Neural progenitor cell (in vitro differentiated cells): ENCODE measurements at regions not wholly inside any gene's neighbourhood (a gene's known extent, or its start where the extent isn't known, plus 50 kb on each side); places are given as distances from the start of the nearest gene placed in this dataset.

Source experiments
- EZH2 ChIP-seq: fragments of 200-600 bp; sonication (generic); IDR thresholded peaks from 2 replicates; pipeline ENCODE4 v1.6.1; 2017; ENCODE audit warnings: antibody characterized with exemption, mild to moderate bottlenecking, moderate library complexity
- TF ChIP-seq, protein P1 (sequence below): fragments of 200-600 bp; sonication (generic); IDR thresholded peaks from 2 replicates; pipeline ENCODE4 v1.5.1; 2017; ENCODE audit warnings: antibody characterized with exemption, mild to moderate bottlenecking

- TF ChIP-seq, protein P1, sequence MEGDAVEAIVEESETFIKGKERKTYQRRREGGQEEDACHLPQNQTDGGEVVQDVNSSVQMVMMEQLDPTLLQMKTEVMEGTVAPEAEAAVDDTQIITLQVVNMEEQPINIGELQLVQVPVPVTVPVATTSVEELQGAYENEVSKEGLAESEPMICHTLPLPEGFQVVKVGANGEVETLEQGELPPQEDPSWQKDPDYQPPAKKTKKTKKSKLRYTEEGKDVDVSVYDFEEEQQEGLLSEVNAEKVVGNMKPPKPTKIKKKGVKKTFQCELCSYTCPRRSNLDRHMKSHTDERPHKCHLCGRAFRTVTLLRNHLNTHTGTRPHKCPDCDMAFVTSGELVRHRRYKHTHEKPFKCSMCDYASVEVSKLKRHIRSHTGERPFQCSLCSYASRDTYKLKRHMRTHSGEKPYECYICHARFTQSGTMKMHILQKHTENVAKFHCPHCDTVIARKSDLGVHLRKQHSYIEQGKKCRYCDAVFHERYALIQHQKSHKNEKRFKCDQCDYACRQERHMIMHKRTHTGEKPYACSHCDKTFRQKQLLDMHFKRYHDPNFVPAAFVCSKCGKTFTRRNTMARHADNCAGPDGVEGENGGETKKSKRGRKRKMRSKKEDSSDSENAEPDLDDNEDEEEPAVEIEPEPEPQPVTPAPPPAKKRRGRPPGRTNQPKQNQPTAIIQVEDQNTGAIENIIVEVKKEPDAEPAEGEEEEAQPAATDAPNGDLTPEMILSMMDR: peak; percentile 45
- no peak for TF ChIP-seq EZH2
These were observed 585.7 kb upstream of the CAMK1G start for GRCh38 chr1:208997726-208998312.
